H9 (cell line): ENCODE measurements at regions not wholly inside any gene's neighbourhood (a gene's known extent, or its start where the extent isn't known, plus 50 kb on each side); places are given as distances from the start of the nearest gene placed in this dataset.

Experiments used
- DNase-seq: peaks from one replicate; pipeline ENCODE4 v3.0.0-alpha.2; 2017
- H2AFZ ChIP-seq: one replicate; pipeline ENCODE4 v1.6.1; 2013; ENCODE audit warnings: mild to moderate bottlenecking, low read length, control low read depth, moderate library complexity
- H2AK5ac ChIP-seq: 2 replicates; pipeline ENCODE4 v1.6.1; 2013; ENCODE audit warnings: low read length, control low read depth, mixed read lengths; ENCODE audit not compliant: insufficient read length
- H2BK120ac ChIP-seq: one replicate; pipeline ENCODE4 v1.6.1; 2013; ENCODE audit warnings: low read depth, mild to moderate bottlenecking, low read length, control low read depth, inconsistent platforms; ENCODE audit not compliant: poor library complexity, severe bottlenecking
- H2BK12ac ChIP-seq: 2 replicates; pipeline ENCODE4 v1.6.1; 2013; ENCODE audit warnings: low read length, control low read depth, mixed read lengths, low read depth; ENCODE audit not compliant: insufficient read length
- H2BK15ac ChIP-seq: 2 replicates; pipeline ENCODE4 v1.6.1; 2013; ENCODE audit warnings: low read depth, low read length, control low read depth
- H2BK20ac ChIP-seq: one replicate; pipeline ENCODE4 v1.6.1; 2013; ENCODE audit warnings: low read depth, mild to moderate bottlenecking, low read length, control low read depth, inconsistent platforms; ENCODE audit not compliant: poor library complexity, severe bottlenecking
- H2BK5ac ChIP-seq: 2 replicates; pipeline ENCODE4 v1.6.1; 2013; ENCODE audit warnings: low read length, control low read depth, mixed read lengths; ENCODE audit not compliant: insufficient read length
- H3K14ac ChIP-seq: 2 replicates; pipeline ENCODE4 v1.6.1; 2013; ENCODE audit warnings: low read length, control low read depth; ENCODE audit not compliant: insufficient read depth
- H3K18ac ChIP-seq: 2 replicates; pipeline ENCODE4 v1.6.1; 2013; ENCODE audit warnings: low read depth, mild to moderate bottlenecking, mixed read lengths, low read length, control low read depth; ENCODE audit not compliant: insufficient read length
- H3K23ac ChIP-seq: 2 replicates; pipeline ENCODE4 v1.6.1; 2013; ENCODE audit warnings: low read length, control low read depth, mixed read lengths, low read depth; ENCODE audit not compliant: insufficient read length
- H3K23me2 ChIP-seq: 2 replicates; pipeline ENCODE4 v1.6.1; 2013; ENCODE audit warnings: low read depth, mild to moderate bottlenecking, mixed read lengths, low read length, control low read depth; ENCODE audit not compliant: insufficient read length, poor library complexity, severe bottlenecking
- H3K27ac ChIP-seq: 2 replicates; pipeline ENCODE4 v1.5.1; 2013; ENCODE audit warnings: low read length, control low read depth, mixed read lengths, low read depth; ENCODE audit not compliant: insufficient read length
- H3K27me3 ChIP-seq: 2 replicates; pipeline ENCODE4 v1.6.1; 2013; ENCODE audit warnings: low read length, control low read depth, inconsistent platforms; ENCODE audit not compliant: insufficient read depth
- H3K4ac ChIP-seq: 2 replicates; pipeline ENCODE4 v1.6.1; 2013; ENCODE audit warnings: low read depth, mild to moderate bottlenecking, control low read depth, inconsistent platforms, low read length, moderate library complexity
- H3K4me1 ChIP-seq: 2 replicates; pipeline ENCODE4 v1.6.1; 2013; ENCODE audit warnings: low read length, control low read depth, inconsistent platforms; ENCODE audit not compliant: insufficient read depth
- H3K4me2 ChIP-seq: 2 replicates; pipeline ENCODE4 v1.6.1; 2013; ENCODE audit warnings: low read length, control low read depth, mixed read lengths; ENCODE audit not compliant: insufficient read length, insufficient read depth
- H3K56ac ChIP-seq: 2 replicates; pipeline ENCODE4 v1.6.1; 2013; ENCODE audit warnings: low read depth, mild to moderate bottlenecking, mixed read lengths, low read length, control low read depth; ENCODE audit not compliant: insufficient read length
- H3K79me1 ChIP-seq: 2 replicates; pipeline ENCODE4 v1.6.1; 2013; ENCODE audit warnings: low read depth, mild to moderate bottlenecking, moderate library complexity, low read length, control low read depth, inconsistent platforms; ENCODE audit not compliant: insufficient read depth, poor library complexity, severe bottlenecking
- H3K79me2 ChIP-seq: 2 replicates; pipeline ENCODE4 v1.6.1; 2013; ENCODE audit warnings: low read length, control low read depth, inconsistent platforms; ENCODE audit not compliant: insufficient read depth
- H3K9ac ChIP-seq: 2 replicates; pipeline ENCODE4 v1.6.1; 2013; ENCODE audit warnings: low read length, control low read depth, mixed read lengths; ENCODE audit not compliant: insufficient read length; ENCODE audit errors: extremely low read depth
- H3K9me3 ChIP-seq: one replicate; pipeline ENCODE4 v1.6.1; 2013; ENCODE audit warnings: low read depth, low read length, inconsistent platforms; ENCODE audit not compliant: control insufficient read depth
- H3T11ph ChIP-seq: one replicate; pipeline ENCODE4 v1.6.1; 2013; ENCODE audit warnings: mild to moderate bottlenecking, low read length, control low read depth, inconsistent platforms
- H4K20me1 ChIP-seq: one replicate; pipeline ENCODE4 v1.6.1; 2013; ENCODE audit not compliant: control insufficient read depth, insufficient read length, insufficient read depth
- H4K5ac ChIP-seq: 2 replicates; pipeline ENCODE4 v1.6.1; 2013; ENCODE audit warnings: low read depth, mild to moderate bottlenecking, mixed read lengths, low read length, control low read depth; ENCODE audit not compliant: insufficient read length
- H4K8ac ChIP-seq: replicated peaks from 2 replicates; pipeline ENCODE4 v1.6.1; 2013; ENCODE audit warnings: low read length, control low read depth, mixed read lengths, low read depth; ENCODE audit not compliant: insufficient read length
- H4K91ac ChIP-seq: 2 replicates; pipeline ENCODE4 v1.6.1; 2013; ENCODE audit warnings: low read depth, mild to moderate bottlenecking, moderate library complexity, mixed read lengths, low read length, control low read depth; ENCODE audit not compliant: insufficient read length
- H3K27ac Mint-ChIP-seq, 3 experiments: 2 replicates in 2 of 3; 3 replicates in 1 of 3; pipeline ENCODE4 v1.8.0; 2020 to 2021; ENCODE audit warnings: mixed read lengths in 3 of 3, mild to moderate bottlenecking in 1 of 3, moderate library complexity in 1 of 3
- H3K27me3 Mint-ChIP-seq: 2 replicates; pipeline ENCODE4 v1.8.0; 2021; ENCODE audit warnings: low read depth, mild to moderate bottlenecking, moderate library complexity, mixed read lengths
- H3K36me3 Mint-ChIP-seq, 3 experiments: 2 replicates in 2 of 3; 3 replicates in 1 of 3; pipeline ENCODE4 v1.8.0; 2020 to 2021; ENCODE audit warnings: low read depth in 3 of 3, mixed read lengths in 3 of 3; ENCODE audit not compliant: insufficient read depth in 1 of 3
- H3K4me1 Mint-ChIP-seq, 2 experiments: 2 replicates each; pipeline ENCODE4 v1.8.0; 2020; ENCODE audit warnings: mixed read lengths in 2 of 2
- H3K4me3 Mint-ChIP-seq, 2 experiments: 2 replicates in 1 of 2; 3 replicates in 1 of 2; pipeline ENCODE4 v1.8.0; 2020 to 2021; ENCODE audit warnings: mild to moderate bottlenecking in 2 of 2, mixed read lengths in 2 of 2, moderate library complexity in 1 of 2
- H3K9me3 Mint-ChIP-seq, 2 experiments: 2 replicates in 1 of 2; 3 replicates in 1 of 2; pipeline ENCODE4 v1.8.0; 2020; ENCODE audit warnings: mild to moderate bottlenecking in 2 of 2, mixed read lengths in 2 of 2, moderate library complexity in 1 of 2
- WGBS: extraction: QIAGEN DNeasy Blood & Tissue Kit; methylation state at CpG from one replicate; pipeline ENCODE4 v1.1.7; 2013; ENCODE audit warnings: missing lambda C conversion rate, low lambda C conversion rate, mixed read lengths; ENCODE audit not compliant: insufficient read length; ENCODE audit errors: extremely low coverage; 5-methylcytosine and 5-hydroxymethylcytosine counted together
- TF ChIP-seq, protein P1 (sequence below): fragments of 200-600 bp; sonication (generic); conservative IDR thresholded peaks from 3 replicates; pipeline ENCODE4 v1.8.0; 2021; ENCODE audit warnings: antibody characterized with exemption, mild to moderate bottlenecking

DNA sequence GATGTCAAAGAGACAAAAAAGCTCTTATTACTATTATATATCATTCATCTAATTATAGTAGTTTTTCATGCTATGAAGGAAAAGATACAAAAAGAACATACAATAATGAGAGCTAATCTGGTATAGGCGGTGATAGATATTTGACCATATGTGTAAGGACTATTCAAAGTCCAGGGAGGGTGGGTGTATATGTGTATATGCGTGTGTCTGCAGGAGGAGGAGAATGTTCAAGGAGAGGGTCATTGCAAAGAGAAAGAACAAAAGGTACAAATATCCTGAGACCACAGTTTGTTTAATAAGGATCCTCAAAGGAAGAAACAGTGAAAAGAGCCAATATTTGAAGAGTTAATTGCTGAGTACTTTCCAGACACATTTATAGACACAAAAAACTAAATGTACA, 1288.6 kb upstream of the CITED2 start:
- no peaks in the 10 kb centered on the region for H4K20me1 ChIP-seq
- H3K27me3 ChIP-seq: no peaks in the 10 kb centered on the region
- no peak overlapping the region for H3K56ac ChIP-seq
- no peak overlapping the region; a peak in 1 of 7 replicates for H3K27ac Mint-ChIP-seq
- H3K9me3 Mint-ChIP-seq: no peaks in the 10 kb centered on the region
- H3K18ac ChIP-seq: no peak overlapping the region
- DNase-seq: no peak
- no peak overlapping the region for H3K4me2 ChIP-seq
- H2BK12ac ChIP-seq: no peak overlapping the region
- H3T11ph ChIP-seq: no peak overlapping the region
- no peak overlapping the region for H3K4ac ChIP-seq
- H2BK5ac ChIP-seq: no peak overlapping the region
- TF ChIP-seq, protein P1, sequence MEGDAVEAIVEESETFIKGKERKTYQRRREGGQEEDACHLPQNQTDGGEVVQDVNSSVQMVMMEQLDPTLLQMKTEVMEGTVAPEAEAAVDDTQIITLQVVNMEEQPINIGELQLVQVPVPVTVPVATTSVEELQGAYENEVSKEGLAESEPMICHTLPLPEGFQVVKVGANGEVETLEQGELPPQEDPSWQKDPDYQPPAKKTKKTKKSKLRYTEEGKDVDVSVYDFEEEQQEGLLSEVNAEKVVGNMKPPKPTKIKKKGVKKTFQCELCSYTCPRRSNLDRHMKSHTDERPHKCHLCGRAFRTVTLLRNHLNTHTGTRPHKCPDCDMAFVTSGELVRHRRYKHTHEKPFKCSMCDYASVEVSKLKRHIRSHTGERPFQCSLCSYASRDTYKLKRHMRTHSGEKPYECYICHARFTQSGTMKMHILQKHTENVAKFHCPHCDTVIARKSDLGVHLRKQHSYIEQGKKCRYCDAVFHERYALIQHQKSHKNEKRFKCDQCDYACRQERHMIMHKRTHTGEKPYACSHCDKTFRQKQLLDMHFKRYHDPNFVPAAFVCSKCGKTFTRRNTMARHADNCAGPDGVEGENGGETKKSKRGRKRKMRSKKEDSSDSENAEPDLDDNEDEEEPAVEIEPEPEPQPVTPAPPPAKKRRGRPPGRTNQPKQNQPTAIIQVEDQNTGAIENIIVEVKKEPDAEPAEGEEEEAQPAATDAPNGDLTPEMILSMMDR: no peak
- no peak overlapping the region for H4K8ac ChIP-seq
- no peak overlapping the region for H4K91ac ChIP-seq
- H3K79me2 ChIP-seq: no peaks in the 10 kb centered on the region
- no peak overlapping the region for H3K9ac ChIP-seq
- no peaks in the 10 kb centered on the region for H3K27me3 Mint-ChIP-seq
- no peaks in the 10 kb centered on the region for H3K4me1 ChIP-seq
- H3K23me2 ChIP-seq: no peaks in the 10 kb centered on the region
- no peak overlapping the region for H3K14ac ChIP-seq
- H3K4me3 Mint-ChIP-seq: no peak overlapping the region
- H2AK5ac ChIP-seq: no peak overlapping the region
- no peaks in the 10 kb centered on the region for H3K9me3 ChIP-seq
- H3K79me1 ChIP-seq: no peaks in the 10 kb centered on the region
- no peaks in the 10 kb centered on the region for H3K36me3 Mint-ChIP-seq
- no peak overlapping the region for H2BK120ac ChIP-seq
- H4K5ac ChIP-seq: no peak overlapping the region
- H2BK15ac ChIP-seq: no peak overlapping the region
- H2AFZ ChIP-seq: no peak overlapping the region
- no peak overlapping the region for H3K23ac ChIP-seq
- H3K4me1 Mint-ChIP-seq: no peaks in the 10 kb centered on the region
- no CpG with 5 or more reads among the region's 2 CpGs for WGBS
- H2BK20ac ChIP-seq: no peak overlapping the region
- no peak overlapping the region for H3K27ac ChIP-seq
